Heart left ventricle (tissue), 13 donors: ENCODE measurements at regions not wholly inside any gene's neighbourhood (a gene's known extent, or its start where the extent isn't known, plus 50 kb on each side); places are given as distances from the start of the nearest gene placed in this dataset.

Experiments used
- CTCF ChIP-seq, 12 donors: fragments of 200-600 bp; sonication (generic) in 4 of 12; IDR thresholded peaks; one replicate each; pipeline versions ENCODE4 v1.5.0 to v1.8.0; 2018 to 2022; ENCODE audit warnings: antibody characterized with exemption in 12 of 12, mild to moderate bottlenecking in 5 of 12
- POLR2A ChIP-seq, 2 donors: fragments of 450-650 bp; IDR thresholded peaks; one replicate each; pipeline ENCODE4 v1.6.1; 2017; ENCODE audit warnings: antibody characterized with exemption in 2 of 2, mild to moderate bottlenecking in 2 of 2, moderate library complexity in 2 of 2
- donor health status: ischemic (EF 13 %, LVEDD 7.1; RV severe dilation, severe dysfunction).
- donor health status: DM: no; HTN: yes; CAD: no.
- donor health status: DM: no; HTN: no; CAD: no.
- donor health status: ischemic (EF 25% LVEDD 6.9; RV normal size, moderate dysfunction).
- donor health status: ischemic (EF 25% LVEDD 5.7; RV mildly dilated, moderate dysfunction).
- donor health status: ischemic (EF 35%, LVEDD 5.7; RV mildly dilated, moderate dysfunction).
- donor health status: nonischemic (EF 11% LVEDD 7.7; RV severe dilation, severe dysfunction).
- donor health status: DM: yes; HTN: yes; CAD: no.
- donor health status: PGD.
- donor health status: ischemic (EF 29% LVEDD 5.4; RV normal size, mild dysfunction).
- donor health status: nonischemic (EF 23%, LVEDD 6.1; RV moderate dilation, normal function).

GRCh38 chr4:45647823-45648222 lies 476.0 kb downstream of the GABRG1 start:
- TF ChIP-seq CTCF (IDR thresholded peaks at IDR 0.05) (no peak), POLR2A (IDR thresholded peaks at IDR 0.05) (no peak)
